Panc1 (cell line): ENCODE measurements at regions not wholly inside any gene's neighbourhood (a gene's known extent, or its start where the extent isn't known, plus 50 kb on each side); places are given as distances from the start of the nearest gene placed in this dataset.

Experiments used
- ATAC-seq: fragments of 200-7000 bp; cut with Tn5 transposase; 2 replicates; pipeline ENCODE4 v1.9.1; 2020; ENCODE audit warnings: mild to moderate bottlenecking, moderate library complexity
- BruUV-seq: library from RNA; stranded (reverse); fragments of 400-500 nt; replicated peaks from 2 replicates; lab custom pipeline; 2021; lab: Mats Ljungman, UMichigan
- CTCF ChIA-PET: fragments of 300-600 bp; sonication (Branson Sonifier 250); formaldehyde crosslinking; loops from one replicate; lab custom pipeline; 2022; ENCODE audit warnings: antibody characterized with exemption; lab: Charles Lee
- POLR2A ChIA-PET: fragments of 300-600 bp; sonication (Branson Sonifier 250); formaldehyde crosslinking; loops from one replicate; lab custom pipeline; 2022; ENCODE audit warnings: antibody characterized with exemption; lab: Charles Lee
- DNase-seq: peaks from one replicate; pipeline ENCODE4 v3.0.0-alpha.2; 2010; ENCODE audit warnings: low read depth, low spot score
- H3K27ac ChIP-seq: 2 replicates; pipeline ENCODE4 v1.5.1; 2011; ENCODE audit warnings: mild to moderate bottlenecking, low read length, inconsistent platforms
- H3K27me3 ChIP-seq: fragments of 200-500 bp; sonication (Bioruptor generic); 2 replicates; pipeline ENCODE4 v1.6.0; 2014; ENCODE audit warnings: low read length, inconsistent platforms; ENCODE audit not compliant: control insufficient read depth, insufficient read depth
- H3K36me3 ChIP-seq: fragments of 200-500 bp; sonication (Bioruptor generic); 2 replicates; pipeline ENCODE4 v1.5.1; 2014; ENCODE audit warnings: inconsistent platforms, mild to moderate bottlenecking, low read length, moderate library complexity; ENCODE audit not compliant: control insufficient read depth, insufficient read depth
- H3K4me1 ChIP-seq: 2 replicates; pipeline ENCODE4 v1.5.1; 2011; ENCODE audit warnings: inconsistent platforms, mild to moderate bottlenecking, low read length, moderate library complexity; ENCODE audit not compliant: control insufficient read depth, insufficient read depth
- H3K4me3 ChIP-seq, 2 experiments: 2 replicates each; pipeline ENCODE4 v1.5.1; 2011 to 2012; ENCODE audit warnings: low read depth in 2 of 2, low read length in 2 of 2, mild to moderate bottlenecking in 2 of 2, inconsistent platforms in 1 of 2, moderate library complexity in 1 of 2
- H3K9me3 ChIP-seq: fragments of 200-500 bp; sonication (Bioruptor generic); 2 replicates; pipeline ENCODE4 v1.5.1; 2014; ENCODE audit warnings: low read depth, mild to moderate bottlenecking, inconsistent platforms, low read length, moderate library complexity; ENCODE audit not compliant: control insufficient read depth, insufficient read depth
- CTCF ChIP-seq: fragments of 450-650 bp; IDR thresholded peaks from 2 replicates; pipeline ENCODE4 v1.5.1; 2017; ENCODE audit warnings: mild to moderate bottlenecking
- POLR2AphosphoS5 ChIP-seq: IDR thresholded peaks from 2 replicates; pipeline ENCODE4 v1.6.1; 2012; ENCODE audit warnings: mild to moderate bottlenecking, low read depth, low read length, moderate library complexity
- REST ChIP-seq, 2 experiments: IDR thresholded peaks; 2 replicates each; pipeline ENCODE4 v1.6.1; 2011 to 2012; ENCODE audit warnings: low read depth in 2 of 2, control low read depth in 1 of 2, low read length in 1 of 2, mild to moderate bottlenecking in 1 of 2, moderate library complexity in 1 of 2; ENCODE audit not compliant: insufficient read depth in 1 of 2
- SIN3A ChIP-seq: IDR thresholded peaks from 2 replicates; pipeline ENCODE4 v1.6.1; 2012; ENCODE audit warnings: low read depth, mild to moderate bottlenecking, low read length, moderate library complexity, borderline replicate concordance; ENCODE audit not compliant: insufficient read depth
- TCF7L2 ChIP-seq: IDR thresholded peaks from 2 replicates; pipeline ENCODE4 v1.6.1; 2011; ENCODE audit warnings: mild to moderate bottlenecking, low read depth, low read length, inconsistent platforms
- in situ Hi-C: cut with HindIII; loops from 2 replicates; pipeline ENCODE4 v1.10.0; 2016; ENCODE audit warnings: low sequenced_read_pairs, low pct_unique_long_range_greater_than_20kb
- intact Hi-C: fragments of 100-400 bp; cut with micrococcal nuclease; formaldehyde crosslinking; loops from one replicate; pipeline ENCODE4 v1.10.0; 2022; ENCODE audit not compliant: unreplicated experiment

DNA sequence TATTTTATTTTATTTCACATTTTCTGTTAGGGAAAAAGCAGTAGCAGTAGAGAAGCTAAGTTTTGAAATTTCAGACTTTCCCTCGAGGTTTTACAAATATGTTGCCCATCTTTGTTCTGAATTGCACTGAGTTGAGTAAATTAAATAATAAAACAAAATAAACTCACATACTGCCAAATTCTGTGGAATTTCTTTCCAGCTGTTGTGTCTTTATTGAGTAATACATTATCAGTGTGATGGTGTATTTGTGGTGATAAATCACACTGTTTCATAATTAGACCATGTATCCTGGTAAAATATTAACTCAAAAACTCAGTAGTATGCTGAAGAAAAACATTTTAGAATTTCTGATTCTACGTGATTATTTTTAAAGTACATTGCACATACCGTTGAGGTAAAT is 592.1 kb downstream of the SI start:
- H3K4me3 ChIP-seq: no peak overlapping the region
- TF ChIP-seq REST (IDR thresholded peaks at IDR 0.05; ENCODE audit: insufficient read depth in 1 of 2, low read depth in 2 of 2, low read length in 1 of 2): no peak
- ChIA-PET POLR2A (no interaction called here), CTCF (no interaction called here)
- no peak overlapping the region for H3K27ac ChIP-seq
- H3K9me3 ChIP-seq: no peaks in the 10 kb centered on the region
- no TSS peak for BruUV-seq
- ATAC-seq (no peak), DNase-seq (no peak)
- intact Hi-C loops: no loop called here
- no peaks in the 10 kb centered on the region for H3K4me1 ChIP-seq
- no peaks in the 10 kb centered on the region for H3K36me3 ChIP-seq
- no peaks in the 10 kb centered on the region for H3K27me3 ChIP-seq
- in situ Hi-C loops: no loop called here

GRCh38 chr3:164479978-164480377 is 598.3 kb downstream of the SI start:
- Histone ChIP-seq H3K9me3 (no peaks in the 10 kb centered on the region), H3K27me3 (no peaks in the 10 kb centered on the region), H3K27ac (no peak overlapping the region), H3K36me3 (no peaks in the 10 kb centered on the region), H3K4me1 (no peaks in the 10 kb centered on the region), H3K4me3 (no peak overlapping the region)
- no peak for ATAC-seq
- no peak for DNase-seq
- ChIA-PET CTCF (no interaction called here), POLR2A (no interaction called here)
- no TSS peak for BruUV-seq
- TF ChIP-seq SIN3A: no peak
- TF ChIP-seq POLR2AphosphoS5: no peak
- no peak for TF ChIP-seq CTCF
- TF ChIP-seq TCF7L2: no peak
- no peak for TF ChIP-seq REST (IDR thresholded peaks at IDR 0.05; ENCODE audit: insufficient read depth in 1 of 2, low read depth in 2 of 2, low read length in 1 of 2)
- in situ Hi-C loops (no loop called here), intact Hi-C loops (no loop called here)
